H1 (cell line): ENCODE measurements at regions not wholly inside any gene's neighbourhood (a gene's known extent, or its start where the extent isn't known, plus 50 kb on each side); places are given as distances from the start of the nearest gene placed in this dataset.

Experiments used
- CTCF ChIA-PET: fragments of 300-600 bp; sonication (Branson Sonifier 250); formaldehyde crosslinking; loops from one replicate; lab custom pipeline; 2021; ENCODE audit not compliant: partially characterized antibody; lab: Charles Lee
- POLR2A ChIA-PET: fragments of 300-600 bp; sonication (Branson Sonifier 250); formaldehyde crosslinking; loops from one replicate; lab custom pipeline; 2021; ENCODE audit warnings: inconsistent platforms; ENCODE audit not compliant: partially characterized antibody; lab: Charles Lee
- DNase-seq, 2 experiments: peaks; one replicate each; pipeline versions ENCODE4 v3.0.0 to v3.0.0-alpha.2; 2010 to 2022; ENCODE audit warnings: low spot score in 2 of 2, low read depth in 1 of 2, mixed read lengths in 1 of 2
- FAIRE-seq: peaks from 2 replicates; lab custom pipeline; 2011; peaks lifted over from hg19 to GRCh38; lab: Jason Lieb, UNC
- H2AFZ ChIP-seq: 2 replicates; pipeline ENCODE4 v1.8.1; 2012; ENCODE audit warnings: low read length, inconsistent platforms
- H2AK5ac ChIP-seq: 2 replicates; pipeline ENCODE4 v1.6.1; 2013; ENCODE audit warnings: low read depth, low read length
- H2BK120ac ChIP-seq: replicated peaks from 2 replicates; pipeline ENCODE3; 2013; ENCODE audit warnings: low read depth, low read length, inconsistent platforms
- H2BK12ac ChIP-seq: 2 replicates; pipeline ENCODE4 v1.6.1; 2013; ENCODE audit warnings: low read depth, low read length
- H2BK15ac ChIP-seq: 2 replicates; pipeline ENCODE4 v1.6.1; 2013; ENCODE audit warnings: low read length
- H2BK20ac ChIP-seq: 2 replicates; pipeline ENCODE4 v1.6.1; 2013; ENCODE audit warnings: low read length
- H2BK5ac ChIP-seq: 2 replicates; pipeline ENCODE4 v1.6.1; 2013; ENCODE audit warnings: low read depth, low read length
- H3K14ac ChIP-seq: 2 replicates; pipeline ENCODE4 v1.6.1; 2013; ENCODE audit warnings: inconsistent platforms; ENCODE audit not compliant: insufficient read length
- H3K18ac ChIP-seq: 2 replicates; pipeline ENCODE4 v1.6.1; 2013; ENCODE audit warnings: low read length; ENCODE audit errors: extremely low read depth
- H3K23ac ChIP-seq: 2 replicates; pipeline ENCODE4 v1.6.1; 2013; ENCODE audit warnings: inconsistent platforms; ENCODE audit not compliant: insufficient read length
- H3K23me2 ChIP-seq: 2 replicates; pipeline ENCODE4 v1.6.1; 2013; ENCODE audit warnings: low read depth, low read length
- H3K27ac ChIP-seq: 2 replicates; pipeline ENCODE4 v1.6.1; 2011; ENCODE audit warnings: low read depth, low read length, inconsistent platforms
- H3K27me3 ChIP-seq, 4 experiments: replicated peaks in 1 of 4; 1 replicate in 1 of 4; 2 replicates in 3 of 4; pipeline versions ENCODE4 v1.6.1 to v1.8.1; 2011 to 2013; ENCODE audit warnings: low read length in 3 of 4, mild to moderate bottlenecking in 3 of 4, inconsistent platforms in 2 of 4, mixed read lengths in 2 of 4, moderate library complexity in 1 of 4; ENCODE audit not compliant: control insufficient read depth in 3 of 4, insufficient read depth in 3 of 4; ENCODE audit errors: extremely low read depth in 1 of 4
- H3K36me3 ChIP-seq, 4 experiments: 2 replicates each; pipeline versions ENCODE4 v1.6.1 to v1.8.1; 2011 to 2013; ENCODE audit warnings: mild to moderate bottlenecking in 4 of 4, low read length in 3 of 4, moderate library complexity in 2 of 4, control low read depth in 1 of 4, inconsistent platforms in 1 of 4; ENCODE audit not compliant: insufficient read depth in 4 of 4, control insufficient read depth in 2 of 4
- H3K4ac ChIP-seq: replicated peaks from 2 replicates; pipeline ENCODE3; 2013; ENCODE audit warnings: low read length, low read depth, mixed read lengths, inconsistent platforms; ENCODE audit not compliant: insufficient read length
- H3K4me1 ChIP-seq, 4 experiments: replicated peaks in 1 of 4; 1 replicate in 1 of 4; 2 replicates in 3 of 4; pipeline versions ENCODE4 v1.6.1 to v1.8.1; 2011 to 2013; ENCODE audit warnings: low read length in 3 of 4, inconsistent platforms in 2 of 4, mixed read lengths in 1 of 4; ENCODE audit not compliant: insufficient read depth in 4 of 4, control insufficient read depth in 3 of 4
- H3K4me2 ChIP-seq, 2 experiments: 2 replicates each; pipeline versions ENCODE4 v1.6.1 to v1.8.1; 2011 to 2013; ENCODE audit warnings: low read depth in 2 of 2, low read length in 2 of 2, control low read depth in 1 of 2, inconsistent platforms in 1 of 2, mild to moderate bottlenecking in 1 of 2; ENCODE audit not compliant: insufficient read depth in 1 of 2
- H3K4me3 ChIP-seq, 4 experiments: fragments of 200-600, 300-600 bp in 1 of 4; sonication (generic), shearing (Covaris generic), sonication (Bioruptor Twin) in 1 of 4; 2 replicates each; pipeline versions ENCODE4 v1.5.1 to v1.8.1; 2011 to 2016; ENCODE audit warnings: low read length in 4 of 4, low read depth in 3 of 4, control low read depth in 2 of 4, inconsistent platforms in 2 of 4, mild to moderate bottlenecking in 2 of 4, mixed read lengths in 1 of 4, moderate library complexity in 1 of 4; ENCODE audit not compliant: insufficient read depth in 2 of 4; ENCODE audit errors: extremely low read depth in 1 of 4
- H3K56ac ChIP-seq: replicated peaks from 2 replicates; pipeline ENCODE3; 2013; ENCODE audit warnings: low read depth, mild to moderate bottlenecking, mixed read lengths, low read length, inconsistent platforms; ENCODE audit not compliant: insufficient read length
- H3K79me1 ChIP-seq: 2 replicates; pipeline ENCODE4 v1.6.1; 2013; ENCODE audit warnings: low read depth, low read length, control low read depth
- H3K79me2 ChIP-seq, 2 experiments: 2 replicates each; pipeline versions ENCODE4 v1.6.1 to v1.8.1; 2012 to 2013; ENCODE audit warnings: low read length in 2 of 2, mild to moderate bottlenecking in 2 of 2, inconsistent platforms in 1 of 2; ENCODE audit not compliant: insufficient read depth in 2 of 2, control insufficient read depth in 1 of 2
- H3K9ac ChIP-seq, 4 experiments: replicated peaks in 1 of 4; 1 replicate in 1 of 4; 2 replicates in 3 of 4; pipeline versions ENCODE4 v1.6.1 to v1.8.1; 2011 to 2013; ENCODE audit warnings: low read depth in 3 of 4, low read length in 3 of 4, control low read depth in 2 of 4, mild to moderate bottlenecking in 2 of 4, moderate library complexity in 2 of 4, inconsistent platforms in 1 of 4; ENCODE audit errors: extremely low read depth in 1 of 4
- H3K9me3 ChIP-seq, 2 experiments: 2 replicates each; pipeline versions ENCODE4 v1.6.1 to v1.8.1; 2012 to 2013; ENCODE audit warnings: mild to moderate bottlenecking in 2 of 2, moderate library complexity in 2 of 2, control low read depth in 1 of 2, inconsistent platforms in 1 of 2, low read depth in 1 of 2, low read length in 1 of 2, mixed read lengths in 1 of 2; ENCODE audit not compliant: insufficient read depth in 2 of 2
- H4K20me1 ChIP-seq, 2 experiments: replicated peaks in 1 of 2; 2 replicates each; pipeline versions ENCODE3 to v1.8.1; 2011 to 2013; ENCODE audit warnings: inconsistent platforms in 2 of 2, low read length in 2 of 2, mild to moderate bottlenecking in 1 of 2; ENCODE audit not compliant: insufficient read depth in 2 of 2, control insufficient read depth in 1 of 2
- H4K5ac ChIP-seq: 2 replicates; pipeline ENCODE4 v1.6.1; 2013; ENCODE audit warnings: low read length, low read depth, mixed read lengths, inconsistent platforms; ENCODE audit not compliant: insufficient read length
- H4K8ac ChIP-seq: 2 replicates; pipeline ENCODE4 v1.8.0; 2013; ENCODE audit warnings: mild to moderate bottlenecking, moderate library complexity, low read length, inconsistent platforms; ENCODE audit not compliant: insufficient read depth; ENCODE audit errors: extremely low read depth
- H4K91ac ChIP-seq: replicated peaks from 2 replicates; pipeline ENCODE3; 2013; ENCODE audit warnings: low read length, mixed read lengths, inconsistent platforms; ENCODE audit not compliant: insufficient read length
- CREB1 ChIP-seq: IDR thresholded peaks from 2 replicates; pipeline ENCODE4 v1.6.1; 2012; ENCODE audit warnings: inconsistent platforms
- EZH2 ChIP-seq: fragments of 200-600 bp; sonication (generic); IDR thresholded peaks from 2 replicates; pipeline ENCODE4 v1.7.1; 2012; ENCODE audit warnings: low read depth, mild to moderate bottlenecking, moderate library complexity, low read length, inconsistent platforms; ENCODE audit not compliant: severe bottlenecking
- GABPA ChIP-seq: IDR thresholded peaks from 2 replicates; pipeline ENCODE4 v1.6.1; 2011; ENCODE audit warnings: mild to moderate bottlenecking, low read length, moderate library complexity, borderline replicate concordance; ENCODE audit not compliant: insufficient read depth
- JUND ChIP-seq: IDR thresholded peaks from 2 replicates; pipeline ENCODE4 v1.6.1; 2011; ENCODE audit warnings: mild to moderate bottlenecking, improper control_type of control experiment, low read length
- NRF1 ChIP-seq: IDR thresholded peaks from 2 replicates; pipeline ENCODE4 v1.6.1; 2011; ENCODE audit warnings: mild to moderate bottlenecking, low read depth, low read length, improper control_type of control experiment
- RNF2 ChIP-seq: fragments of 200-900, 300-1000 bp; sonication (generic); IDR thresholded peaks from 2 replicates; pipeline ENCODE4 v1.7.1; 2016; ENCODE audit warnings: borderline replicate concordance, low read depth, mild to moderate bottlenecking, antibody characterized with exemption, low read length; ENCODE audit not compliant: poor library complexity, severe bottlenecking; ENCODE audit errors: missing control alignments
- YY1 ChIP-seq: IDR thresholded peaks from 2 replicates; pipeline ENCODE4 v1.6.1; 2011; ENCODE audit warnings: low read depth, mild to moderate bottlenecking, low read length
- WGBS, 2 experiments: shearing (Covaris generic) in 1 of 2; methylation state at CpG; one replicate each; pipeline versions ENCODE4 v1.1.6 to v1.1.7; 2013 to 2015; ENCODE audit warnings: low lambda C conversion rate in 2 of 2, mixed read lengths in 2 of 2, inconsistent platforms in 1 of 2, low coverage in 1 of 2, missing lambda C conversion rate in 1 of 2; ENCODE audit not compliant: insufficient replicate concordance in 2 of 2, insufficient coverage in 1 of 2, insufficient read length in 1 of 2; ENCODE audit errors: extremely low coverage in 1 of 2, missing lambda C conversion rate in 1 of 2; 5-methylcytosine and 5-hydroxymethylcytosine counted together
- TF ChIP-seq, protein P1 (sequence below): IDR thresholded peaks from 2 replicates; pipeline ENCODE4 v1.6.1; 2012; ENCODE audit warnings: inconsistent platforms
- TF ChIP-seq, protein P2 (sequence below): IDR thresholded peaks from 2 replicates; pipeline ENCODE4 v1.6.1; 2011; ENCODE audit warnings: low read length, improper control_type of control experiment
- TF ChIP-seq, protein P3 (sequence below): IDR thresholded peaks from 2 replicates; pipeline ENCODE4 v1.6.1; 2012; ENCODE audit warnings: inconsistent platforms

DNA sequence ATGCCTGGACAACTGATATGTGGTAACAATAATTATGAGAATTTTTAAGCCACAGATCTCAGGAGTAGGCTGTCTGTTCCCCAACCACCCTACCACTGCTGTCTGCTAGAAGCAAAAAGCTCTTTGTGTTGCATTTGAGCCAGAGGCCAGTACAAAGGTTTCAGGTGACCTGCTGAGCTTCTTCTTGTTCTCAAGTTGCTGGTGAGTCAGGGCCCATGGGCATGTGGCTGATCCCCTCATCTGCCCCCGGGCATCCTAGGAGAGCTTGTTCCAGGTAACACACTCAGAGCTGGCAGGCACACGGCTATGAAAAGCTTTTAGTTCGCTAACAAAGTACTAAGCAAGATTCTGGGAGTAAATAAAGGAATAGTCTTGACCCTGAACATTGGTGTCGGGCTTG, 285.3 kb downstream of the CDC5L start:
- TF ChIP-seq RNF2 (no peak), YY1 (no peak), NRF1 (no peak), GABPA (no peak), CREB1 (no peak), JUND (no peak), EZH2 (no peak)
- TF ChIP-seq, protein P1, sequence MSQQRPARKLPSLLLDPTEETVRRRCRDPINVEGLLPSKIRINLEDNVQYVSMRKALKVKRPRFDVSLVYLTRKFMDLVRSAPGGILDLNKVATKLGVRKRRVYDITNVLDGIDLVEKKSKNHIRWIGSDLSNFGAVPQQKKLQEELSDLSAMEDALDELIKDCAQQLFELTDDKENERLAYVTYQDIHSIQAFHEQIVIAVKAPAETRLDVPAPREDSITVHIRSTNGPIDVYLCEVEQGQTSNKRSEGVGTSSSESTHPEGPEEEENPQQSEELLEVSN: 0 out of 2 replicates have a peak, but pooled peaks have one; percentile 20
- TF ChIP-seq, protein P2, sequence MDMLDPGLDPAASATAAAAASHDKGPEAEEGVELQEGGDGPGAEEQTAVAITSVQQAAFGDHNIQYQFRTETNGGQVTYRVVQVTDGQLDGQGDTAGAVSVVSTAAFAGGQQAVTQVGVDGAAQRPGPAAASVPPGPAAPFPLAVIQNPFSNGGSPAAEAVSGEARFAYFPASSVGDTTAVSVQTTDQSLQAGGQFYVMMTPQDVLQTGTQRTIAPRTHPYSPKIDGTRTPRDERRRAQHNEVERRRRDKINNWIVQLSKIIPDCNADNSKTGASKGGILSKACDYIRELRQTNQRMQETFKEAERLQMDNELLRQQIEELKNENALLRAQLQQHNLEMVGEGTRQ: no peak
- TF ChIP-seq, protein P3, sequence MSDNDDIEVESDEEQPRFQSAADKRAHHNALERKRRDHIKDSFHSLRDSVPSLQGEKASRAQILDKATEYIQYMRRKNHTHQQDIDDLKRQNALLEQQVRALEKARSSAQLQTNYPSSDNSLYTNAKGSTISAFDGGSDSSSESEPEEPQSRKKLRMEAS: peak; percentile 64
- FAIRE-seq (no peak), DNase-seq (no peak)
- no peak overlapping the region for H2BK15ac ChIP-seq
- H2BK120ac ChIP-seq: no peak overlapping the region
- 0 out of 2 replicates have a peak overlapping the region, but pooled peaks have one; percentile 19 for H2AK5ac ChIP-seq
- no peak overlapping the region for H3K27ac ChIP-seq
- no peak overlapping the region for H4K5ac ChIP-seq
- H3K9me3 ChIP-seq: no peaks in the 10 kb centered on the region
- POLR2A ChIA-PET: interaction anchor here (1.0 to 1.2 kb wide), 2 partner anchors 13 to 24 kb away, joined by 3 to 4 read pairs; no protein-coding TSS in a partner anchor
- no peaks in the 10 kb centered on the region for H4K20me1 ChIP-seq
- no peak overlapping the region for H3K14ac ChIP-seq
- H3K27me3 ChIP-seq: no peaks in the 10 kb centered on the region
- H3K23ac ChIP-seq: no peak overlapping the region
- no peak overlapping the region for H3K4me3 ChIP-seq
- no peak overlapping the region for H4K8ac ChIP-seq
- no peak overlapping the region for H2AFZ ChIP-seq
- H2BK12ac ChIP-seq: peak overlapping the region; percentile 9; the same call in 1 of the 2 replicates
- peak overlapping the region; percentile 47; the same call in 1 of the 2 replicates for H2BK5ac ChIP-seq
- no peak overlapping the region for H2BK20ac ChIP-seq
- no peaks in the 10 kb centered on the region for H3K23me2 ChIP-seq
- no peak overlapping the region for H3K4ac ChIP-seq
- CTCF ChIA-PET: interaction anchor here (1.4 to 2.4 kb wide), 8 partner anchors 8 to 219 kb away, joined by 3 to 19 read pairs (median 4); no protein-coding TSS in a partner anchor
- no peak overlapping the region for H3K9ac ChIP-seq
- H3K79me1 ChIP-seq: no peaks in the 10 kb centered on the region
- peak overlapping the region; percentile 36 for H4K91ac ChIP-seq
- H3K56ac ChIP-seq: no peak overlapping the region
- 86% methylated on average over 4 of the region's 4 CpGs; no CpG with 5 or more reads in 1 of the 2 experiments for WGBS, 2 experiments
- H3K79me2 ChIP-seq: no peaks in the 10 kb centered on the region
- no peaks in the 10 kb centered on the region for H3K36me3 ChIP-seq
- H3K4me1 ChIP-seq: peaks cover 0 to 15% (median 10%) of the 10 kb centered on the region in 4 experiments; a peak in 4 of 7 replicates
- no peak overlapping the region for H3K18ac ChIP-seq
- no peak overlapping the region for H3K4me2 ChIP-seq
